ENCODE measurements at regions not wholly inside any gene's neighbourhood (a gene's known extent, or its start where the extent isn't known, plus 50 kb on each side); places are given as distances from the start of the nearest gene placed in this dataset.

GRCh38 chr2:185144159-185144919 is 546.0 kb downstream of the ZNF804A start:
- no peak for DNase-seq (ENCODE audit: low spot score)
- intact Hi-C loops (cut with DNase I), result no loop called here

GRCh38 chr2:185145316-185146121 is 547.2 kb downstream of the ZNF804A start:
- DNase-seq (ENCODE audit: low spot score), result no peak

GRCh38 chr2:185147361-185147760 is 549.0 kb downstream of the ZNF804A start:
- intact Hi-C loops (cut with DNase I), result no loop called here
- DNase-seq (ENCODE audit: low spot score), result no peak

More at GRCh38 chr2:185145316-185146121, 547.2 kb downstream of the ZNF804A start:
- intact Hi-C loops (cut with DNase I), result no loop called here

- intact Hi-C loops (cut with DNase I), result no loop called here
- no peak for DNase-seq (ENCODE audit: low spot score)
Measured at GRCh38 chr2:185152186-185152585, 553.9 kb downstream of the ZNF804A start.

GRCh38 chr2:185161701-185162100 is 563.4 kb downstream of the ZNF804A start:
- intact Hi-C loops (cut with DNase I), result no loop called here
- DNase-seq (ENCODE audit: low spot score), result no peak

- DNase-seq (ENCODE audit: low spot score), result no peak
- intact Hi-C loops (cut with DNase I), result no loop called here
Measured at GRCh38 chr2:185174353-185174752, 564.3 kb upstream of the FSIP2 start.

- intact Hi-C loops (cut with DNase I), result no loop called here
Measured at GRCh38 chr2:185179743-185180142, 558.9 kb upstream of the FSIP2 start.

GRCh38 chr2:185181901-185182300 is 556.7 kb upstream of the FSIP2 start:
- intact Hi-C loops (cut with DNase I), result no loop called here
- DNase-seq (ENCODE audit: low spot score), result no peak

More at GRCh38 chr2:185179743-185180142, 558.9 kb upstream of the FSIP2 start:
- DNase-seq (ENCODE audit: low spot score), result no peak

- no peak for DNase-seq (ENCODE audit: low spot score)
- intact Hi-C loops (cut with DNase I), result no loop called here
Measured at GRCh38 chr2:185185044-185185443, 553.6 kb upstream of the FSIP2 start.

GRCh38 chr2:185187421-185187820 is 551.2 kb upstream of the FSIP2 start:
- no peak for DNase-seq (ENCODE audit: low spot score)
- intact Hi-C loops (cut with DNase I), result no loop called here

GRCh38 chr2:185188656-185189055 is 549.9 kb upstream of the FSIP2 start:
- DNase-seq (ENCODE audit: low spot score), result no peak
- intact Hi-C loops (cut with DNase I), result no loop called here

GRCh38 chr2:185201063-185201462 is 537.5 kb upstream of the FSIP2 start:
- DNase-seq (ENCODE audit: low spot score), result no peak
- intact Hi-C loops (cut with DNase I), result no loop called here

- intact Hi-C loops (cut with DNase I), result no loop called here
- DNase-seq (ENCODE audit: low spot score), result no peak
Measured at GRCh38 chr2:185202381-185202780, 536.2 kb upstream of the FSIP2 start.

GRCh38 chr2:185202945-185203528 is 535.6 kb upstream of the FSIP2 start:
- DNase-seq (ENCODE audit: low spot score), result no peak
- intact Hi-C loops (cut with DNase I), result no loop called here

- intact Hi-C loops (cut with DNase I), result no loop called here
- no peak for DNase-seq (ENCODE audit: low spot score)
Measured at GRCh38 chr2:185208261-185208660, 530.3 kb upstream of the FSIP2 start.

GRCh38 chr2:185215497-185215896 is 523.1 kb upstream of the FSIP2 start:
- intact Hi-C loops (cut with DNase I), result no loop called here
- DNase-seq (ENCODE audit: low spot score), result no peak

GRCh38 chr2:185219981-185220380 is 518.6 kb upstream of the FSIP2 start:
- intact Hi-C loops (cut with DNase I), result no loop called here
- DNase-seq (ENCODE audit: low spot score), result no peak

- DNase-seq (ENCODE audit: low spot score), result no peak
- intact Hi-C loops (cut with DNase I), result no loop called here
Measured at GRCh38 chr2:185222311-185222710, 516.3 kb upstream of the FSIP2 start.

- no peak for DNase-seq (ENCODE audit: low spot score)
- intact Hi-C loops (cut with DNase I), result no loop called here
Measured at GRCh38 chr2:185227391-185227790, 511.2 kb upstream of the FSIP2 start.

- DNase-seq (ENCODE audit: low spot score), result no peak
- intact Hi-C loops (cut with DNase I), result no loop called here
Measured at GRCh38 chr2:185239491-185239890, 499.1 kb upstream of the FSIP2 start.
